NT2/D1 (cell line): ENCODE measurements at regions not wholly inside any gene's neighbourhood (a gene's known extent, or its start where the extent isn't known, plus 50 kb on each side); places are given as distances from the start of the nearest gene placed in this dataset.

Source experiments
- SUZ12 ChIP-seq: IDR thresholded peaks from 2 replicates; pipeline ENCODE4 v1.6.1; 2011; ENCODE audit not compliant: insufficient read length, insufficient read depth; ENCODE audit errors: extremely low read depth
- YY1 ChIP-seq: IDR thresholded peaks from 2 replicates; pipeline ENCODE4 v1.6.1; 2011; ENCODE audit not compliant: insufficient read length, insufficient read depth
- ZNF274 ChIP-seq: IDR thresholded peaks from 2 replicates; pipeline ENCODE4 v1.6.1; 2011; ENCODE audit warnings: mild to moderate bottlenecking, low read depth, low read length

GRCh38 chr10:55519264-55519663 is 718.2 kb upstream of the PCDH15 start:
- TF ChIP-seq ZNF274 (no peak), YY1 (no peak), SUZ12 (no peak)
